H1 (cell line): ENCODE measurements at regions not wholly inside any gene's neighbourhood (a gene's known extent, or its start where the extent isn't known, plus 50 kb on each side); places are given as distances from the start of the nearest gene placed in this dataset.

Source experiments
- CTCF ChIA-PET: fragments of 300-600 bp; sonication (Branson Sonifier 250); formaldehyde crosslinking; loops from one replicate; lab custom pipeline; 2021; ENCODE audit not compliant: partially characterized antibody; lab: Charles Lee
- POLR2A ChIA-PET: fragments of 300-600 bp; sonication (Branson Sonifier 250); formaldehyde crosslinking; loops from one replicate; lab custom pipeline; 2021; ENCODE audit warnings: inconsistent platforms; ENCODE audit not compliant: partially characterized antibody; lab: Charles Lee
- DNase-seq, 2 experiments: peaks; one replicate each; pipeline versions ENCODE4 v3.0.0 to v3.0.0-alpha.2; 2010 to 2022; ENCODE audit warnings: low spot score in 2 of 2, low read depth in 1 of 2, mixed read lengths in 1 of 2
- FAIRE-seq: peaks from 2 replicates; lab custom pipeline; 2011; peaks lifted over from hg19 to GRCh38; lab: Jason Lieb, UNC
- H2AFZ ChIP-seq: 2 replicates; pipeline ENCODE4 v1.8.1; 2012; ENCODE audit warnings: low read length, inconsistent platforms
- H2AK5ac ChIP-seq: 2 replicates; pipeline ENCODE4 v1.6.1; 2013; ENCODE audit warnings: low read depth, low read length
- H2BK120ac ChIP-seq: replicated peaks from 2 replicates; pipeline ENCODE3; 2013; ENCODE audit warnings: low read depth, low read length, inconsistent platforms
- H2BK12ac ChIP-seq: 2 replicates; pipeline ENCODE4 v1.6.1; 2013; ENCODE audit warnings: low read depth, low read length
- H2BK15ac ChIP-seq: 2 replicates; pipeline ENCODE4 v1.6.1; 2013; ENCODE audit warnings: low read length
- H2BK20ac ChIP-seq: 2 replicates; pipeline ENCODE4 v1.6.1; 2013; ENCODE audit warnings: low read length
- H2BK5ac ChIP-seq: 2 replicates; pipeline ENCODE4 v1.6.1; 2013; ENCODE audit warnings: low read depth, low read length
- H3K14ac ChIP-seq: 2 replicates; pipeline ENCODE4 v1.6.1; 2013; ENCODE audit warnings: inconsistent platforms; ENCODE audit not compliant: insufficient read length
- H3K18ac ChIP-seq: 2 replicates; pipeline ENCODE4 v1.6.1; 2013; ENCODE audit warnings: low read length; ENCODE audit errors: extremely low read depth
- H3K23ac ChIP-seq: 2 replicates; pipeline ENCODE4 v1.6.1; 2013; ENCODE audit warnings: inconsistent platforms; ENCODE audit not compliant: insufficient read length
- H3K23me2 ChIP-seq: 2 replicates; pipeline ENCODE4 v1.6.1; 2013; ENCODE audit warnings: low read depth, low read length
- H3K27ac ChIP-seq: 2 replicates; pipeline ENCODE4 v1.6.1; 2011; ENCODE audit warnings: low read depth, low read length, inconsistent platforms
- H3K27me3 ChIP-seq, 4 experiments: replicated peaks in 1 of 4; 1 replicate in 1 of 4; 2 replicates in 3 of 4; pipeline versions ENCODE4 v1.6.1 to v1.8.1; 2011 to 2013; ENCODE audit warnings: low read length in 3 of 4, mild to moderate bottlenecking in 3 of 4, inconsistent platforms in 2 of 4, mixed read lengths in 2 of 4, moderate library complexity in 1 of 4; ENCODE audit not compliant: control insufficient read depth in 3 of 4, insufficient read depth in 3 of 4; ENCODE audit errors: extremely low read depth in 1 of 4
- H3K36me3 ChIP-seq, 4 experiments: 2 replicates each; pipeline versions ENCODE4 v1.6.1 to v1.8.1; 2011 to 2013; ENCODE audit warnings: mild to moderate bottlenecking in 4 of 4, low read length in 3 of 4, moderate library complexity in 2 of 4, control low read depth in 1 of 4, inconsistent platforms in 1 of 4; ENCODE audit not compliant: insufficient read depth in 4 of 4, control insufficient read depth in 2 of 4
- H3K4ac ChIP-seq: replicated peaks from 2 replicates; pipeline ENCODE3; 2013; ENCODE audit warnings: low read length, low read depth, mixed read lengths, inconsistent platforms; ENCODE audit not compliant: insufficient read length
- H3K4me1 ChIP-seq, 4 experiments: replicated peaks in 1 of 4; 1 replicate in 1 of 4; 2 replicates in 3 of 4; pipeline versions ENCODE4 v1.6.1 to v1.8.1; 2011 to 2013; ENCODE audit warnings: low read length in 3 of 4, inconsistent platforms in 2 of 4, mixed read lengths in 1 of 4; ENCODE audit not compliant: insufficient read depth in 4 of 4, control insufficient read depth in 3 of 4
- H3K4me2 ChIP-seq, 2 experiments: 2 replicates each; pipeline versions ENCODE4 v1.6.1 to v1.8.1; 2011 to 2013; ENCODE audit warnings: low read depth in 2 of 2, low read length in 2 of 2, control low read depth in 1 of 2, inconsistent platforms in 1 of 2, mild to moderate bottlenecking in 1 of 2; ENCODE audit not compliant: insufficient read depth in 1 of 2
- H3K4me3 ChIP-seq, 4 experiments: fragments of 200-600, 300-600 bp in 1 of 4; sonication (generic), shearing (Covaris generic), sonication (Bioruptor Twin) in 1 of 4; 2 replicates each; pipeline versions ENCODE4 v1.5.1 to v1.8.1; 2011 to 2016; ENCODE audit warnings: low read length in 4 of 4, low read depth in 3 of 4, control low read depth in 2 of 4, inconsistent platforms in 2 of 4, mild to moderate bottlenecking in 2 of 4, mixed read lengths in 1 of 4, moderate library complexity in 1 of 4; ENCODE audit not compliant: insufficient read depth in 2 of 4; ENCODE audit errors: extremely low read depth in 1 of 4
- H3K56ac ChIP-seq: replicated peaks from 2 replicates; pipeline ENCODE3; 2013; ENCODE audit warnings: low read depth, mild to moderate bottlenecking, mixed read lengths, low read length, inconsistent platforms; ENCODE audit not compliant: insufficient read length
- H3K79me1 ChIP-seq: 2 replicates; pipeline ENCODE4 v1.6.1; 2013; ENCODE audit warnings: low read depth, low read length, control low read depth
- H3K79me2 ChIP-seq, 2 experiments: 2 replicates each; pipeline versions ENCODE4 v1.6.1 to v1.8.1; 2012 to 2013; ENCODE audit warnings: low read length in 2 of 2, mild to moderate bottlenecking in 2 of 2, inconsistent platforms in 1 of 2; ENCODE audit not compliant: insufficient read depth in 2 of 2, control insufficient read depth in 1 of 2
- H3K9ac ChIP-seq, 4 experiments: replicated peaks in 1 of 4; 1 replicate in 1 of 4; 2 replicates in 3 of 4; pipeline versions ENCODE4 v1.6.1 to v1.8.1; 2011 to 2013; ENCODE audit warnings: low read depth in 3 of 4, low read length in 3 of 4, control low read depth in 2 of 4, mild to moderate bottlenecking in 2 of 4, moderate library complexity in 2 of 4, inconsistent platforms in 1 of 4; ENCODE audit errors: extremely low read depth in 1 of 4
- H3K9me3 ChIP-seq, 2 experiments: 2 replicates each; pipeline versions ENCODE4 v1.6.1 to v1.8.1; 2012 to 2013; ENCODE audit warnings: mild to moderate bottlenecking in 2 of 2, moderate library complexity in 2 of 2, control low read depth in 1 of 2, inconsistent platforms in 1 of 2, low read depth in 1 of 2, low read length in 1 of 2, mixed read lengths in 1 of 2; ENCODE audit not compliant: insufficient read depth in 2 of 2
- H4K20me1 ChIP-seq, 2 experiments: replicated peaks in 1 of 2; 2 replicates each; pipeline versions ENCODE3 to v1.8.1; 2011 to 2013; ENCODE audit warnings: inconsistent platforms in 2 of 2, low read length in 2 of 2, mild to moderate bottlenecking in 1 of 2; ENCODE audit not compliant: insufficient read depth in 2 of 2, control insufficient read depth in 1 of 2
- H4K5ac ChIP-seq: 2 replicates; pipeline ENCODE4 v1.6.1; 2013; ENCODE audit warnings: low read length, low read depth, mixed read lengths, inconsistent platforms; ENCODE audit not compliant: insufficient read length
- H4K8ac ChIP-seq: 2 replicates; pipeline ENCODE4 v1.8.0; 2013; ENCODE audit warnings: mild to moderate bottlenecking, moderate library complexity, low read length, inconsistent platforms; ENCODE audit not compliant: insufficient read depth; ENCODE audit errors: extremely low read depth
- H4K91ac ChIP-seq: replicated peaks from 2 replicates; pipeline ENCODE3; 2013; ENCODE audit warnings: low read length, mixed read lengths, inconsistent platforms; ENCODE audit not compliant: insufficient read length
- ASH2L ChIP-seq: fragments of 200-600, 300-600 bp; sonication (generic); IDR thresholded peaks from one replicate; pipeline ENCODE4 v1.7.1; 2017; ENCODE audit warnings: low read length
- BACH1 ChIP-seq: IDR thresholded peaks from 2 replicates; pipeline ENCODE4 v1.6.1; 2012; ENCODE audit warnings: low read length, improper control_type of control experiment
- CHD1 ChIP-seq: IDR thresholded peaks from 2 replicates; pipeline ENCODE4 v1.6.1; 2012; ENCODE audit warnings: low read depth, low read length, improper control_type of control experiment
- EGR1 ChIP-seq: IDR thresholded peaks from 2 replicates; pipeline ENCODE4 v1.6.1; 2011; ENCODE audit warnings: low read depth, low read length, borderline replicate concordance
- JUND ChIP-seq: IDR thresholded peaks from 2 replicates; pipeline ENCODE4 v1.6.1; 2011; ENCODE audit warnings: mild to moderate bottlenecking, improper control_type of control experiment, low read length
- NRF1 ChIP-seq: IDR thresholded peaks from 2 replicates; pipeline ENCODE4 v1.6.1; 2011; ENCODE audit warnings: mild to moderate bottlenecking, low read depth, low read length, improper control_type of control experiment
- PHF8 ChIP-seq: fragments of 200-600 bp; sonication (generic); conservative IDR thresholded peaks from 2 replicates; pipeline ENCODE4 v1.7.1; 2012; ENCODE audit warnings: low read depth, mild to moderate bottlenecking, inconsistent platforms, low read length, moderate library complexity
- POLR2A ChIP-seq, 2 experiments: IDR thresholded peaks; 1 replicate in 1 of 2; 2 replicates in 1 of 2; pipeline ENCODE4 v1.6.1; 2011; ENCODE audit warnings: low read depth in 2 of 2, low read length in 2 of 2, mild to moderate bottlenecking in 2 of 2; ENCODE audit errors: control extremely low read depth in 1 of 2
- RFX5 ChIP-seq: IDR thresholded peaks from 2 replicates; pipeline ENCODE4 v1.6.1; 2011; ENCODE audit warnings: low read depth, low read length, improper control_type of control experiment, borderline replicate concordance
- TBP ChIP-seq: IDR thresholded peaks from 2 replicates; pipeline ENCODE4 v1.6.1; 2011; ENCODE audit warnings: low read depth, low read length, improper control_type of control experiment
- TEAD4 ChIP-seq: IDR thresholded peaks from 2 replicates; pipeline ENCODE4 v1.6.1; 2012; ENCODE audit warnings: low read depth, low read length, inconsistent platforms, mixed read lengths
- ZNF274 ChIP-seq: IDR thresholded peaks from 2 replicates; pipeline ENCODE4 v1.7.0; 2012; ENCODE audit warnings: low read length, borderline replicate concordance; ENCODE audit errors: extremely low read depth
- WGBS, 2 experiments: shearing (Covaris generic) in 1 of 2; methylation state at CpG; one replicate each; pipeline versions ENCODE4 v1.1.6 to v1.1.7; 2013 to 2015; ENCODE audit warnings: low lambda C conversion rate in 2 of 2, mixed read lengths in 2 of 2, inconsistent platforms in 1 of 2, low coverage in 1 of 2, missing lambda C conversion rate in 1 of 2; ENCODE audit not compliant: insufficient replicate concordance in 2 of 2, insufficient coverage in 1 of 2, insufficient read length in 1 of 2; ENCODE audit errors: extremely low coverage in 1 of 2, missing lambda C conversion rate in 1 of 2; 5-methylcytosine and 5-hydroxymethylcytosine counted together

DNA sequence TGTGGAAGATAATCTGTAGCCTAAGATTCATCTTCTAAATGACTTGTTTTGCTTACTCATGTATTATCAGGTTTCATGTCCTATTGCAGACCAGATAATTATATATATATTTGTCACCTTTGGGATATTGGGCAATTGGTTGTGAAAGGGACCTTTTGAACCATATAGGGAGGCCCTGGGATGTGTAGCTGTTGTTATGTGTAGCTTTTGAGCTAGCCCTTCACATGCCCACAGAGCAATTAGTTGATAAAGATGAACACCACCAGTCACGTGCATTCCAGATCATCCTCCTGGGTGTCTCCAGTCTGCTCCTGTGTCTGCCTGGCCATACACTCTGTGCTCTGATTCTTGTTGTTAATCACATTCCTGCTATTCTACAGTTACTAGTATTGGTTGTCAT lies 431.2 kb upstream of the FBXO33 start:
- no peaks in the 10 kb centered on the region for H3K9me3 ChIP-seq
- H3K4me3 ChIP-seq, result no peak overlapping the region
- no peak overlapping the region for H3K27ac ChIP-seq
- no peaks in the 10 kb centered on the region for H3K23me2 ChIP-seq
- no peaks in the 10 kb centered on the region for H4K20me1 ChIP-seq
- no peak overlapping the region for H4K5ac ChIP-seq
- TF ChIP-seq BACH1, result no peak
- TF ChIP-seq POLR2A (IDR thresholded peaks at IDR 0.05; ENCODE audit: control extremely low read depth in 1 of 2, low read depth in 2 of 2, low read length in 2 of 2), result no peak
- no peak for TF ChIP-seq TBP
- TF ChIP-seq PHF8, result no peak
- no peak for TF ChIP-seq EGR1
- no peak for TF ChIP-seq TEAD4
- no peak for TF ChIP-seq ZNF274
- TF ChIP-seq ASH2L, result no peak
- no peak for TF ChIP-seq CHD1
- TF ChIP-seq RFX5, result no peak
- TF ChIP-seq NRF1, result no peak
- no peak for TF ChIP-seq JUND
- FAIRE-seq (no peak), DNase-seq (no peak)
- no peak overlapping the region for H3K9ac ChIP-seq
- H2AK5ac ChIP-seq, result no peak overlapping the region
- CTCF ChIA-PET, result no interaction called here
- H3K4me1 ChIP-seq, result peaks cover 0 to 4% (median under 1%) of the 10 kb centered on the region in 4 experiments; a peak in 5 of 7 replicates
- no peak overlapping the region for H3K14ac ChIP-seq
- H2BK12ac ChIP-seq, result no peak overlapping the region
- H2AFZ ChIP-seq, result no peak overlapping the region
- H3K79me2 ChIP-seq, result no peaks in the 10 kb centered on the region
- POLR2A ChIA-PET, result no interaction called here
- H2BK15ac ChIP-seq, result no peak overlapping the region
- H2BK120ac ChIP-seq, result no peak overlapping the region
- H3K56ac ChIP-seq, result no peak overlapping the region
- no peaks in the 10 kb centered on the region for H3K27me3 ChIP-seq
- H2BK5ac ChIP-seq, result no peak overlapping the region
- no peak overlapping the region for H3K4ac ChIP-seq
- H3K79me1 ChIP-seq, result no peaks in the 10 kb centered on the region
- no peak overlapping the region for H2BK20ac ChIP-seq
- H3K23ac ChIP-seq, result no peak overlapping the region
- 88% methylated on average over 1 of the region's 1 CpG; no CpG with 5 or more reads in 1 of the 2 experiments for WGBS, 2 experiments
- H4K91ac ChIP-seq, result no peak overlapping the region
- no peak overlapping the region for H4K8ac ChIP-seq
- H3K36me3 ChIP-seq, result no peaks in the 10 kb centered on the region
- H3K18ac ChIP-seq, result no peak overlapping the region
- no peak overlapping the region for H3K4me2 ChIP-seq
